CD4-positive, alpha-beta T cell (primary cell): ENCODE measurements at regions not wholly inside any gene's neighbourhood (a gene's known extent, or its start where the extent isn't known, plus 50 kb on each side); places are given as distances from the start of the nearest gene placed in this dataset.

Experiments used
- ATAC-seq: fragments of 200-7000 bp; cut with Tn5 transposase; one replicate; pipeline ENCODE4 v1.10.0; 2022; ENCODE audit warnings: mild to moderate bottlenecking; ENCODE audit not compliant: poor library complexity
- CTCF ChIA-PET: fragments of 350-600 bp; sonication (Branson Sonifier 250); formaldehyde crosslinking; loops from one replicate; lab custom pipeline; 2021; ENCODE audit warnings: antibody characterized with exemption, inconsistent platforms; lab: Charles Lee
- POLR2A ChIA-PET: fragments of 350-600 bp; sonication (Branson Sonifier 250); formaldehyde crosslinking; loops from one replicate; lab custom pipeline; 2021; ENCODE audit warnings: antibody characterized with exemption, inconsistent platforms; lab: Charles Lee
- DNase-seq, 14 experiments: peaks; one replicate each; pipeline ENCODE4 v3.0.0-alpha.2; 2013 to 2020; ENCODE audit warnings: mixed read lengths in 2 of 14
- H3K27ac ChIP-seq, 2 donors: one replicate each; pipeline versions ENCODE4 v1.5.1 to v1.7.0; 2013; ENCODE audit warnings: low read length in 2 of 2, low read depth in 1 of 2, mild to moderate bottlenecking in 1 of 2
- H3K27me3 ChIP-seq, 2 experiments: 1 replicate in 1 of 2; 2 replicates in 1 of 2; pipeline versions ENCODE4 v1.6.1 to v1.7.0; 2013; ENCODE audit warnings: low read length in 2 of 2, control low read depth in 1 of 2, mild to moderate bottlenecking in 1 of 2, moderate library complexity in 1 of 2; ENCODE audit not compliant: insufficient read depth in 2 of 2, control insufficient read depth in 1 of 2
- H3K36me3 ChIP-seq: one replicate; pipeline ENCODE4 v1.6.1; 2013; ENCODE audit warnings: low read length, control low read depth; ENCODE audit not compliant: insufficient read depth
- H3K4me1 ChIP-seq: one replicate; pipeline ENCODE4 v1.6.1; 2013; ENCODE audit warnings: low read length, control low read depth; ENCODE audit not compliant: insufficient read depth
- H3K4me3 ChIP-seq: one replicate; pipeline ENCODE4 v1.5.1; 2013; ENCODE audit warnings: mild to moderate bottlenecking, low read length, moderate library complexity
- H3K9me3 ChIP-seq, 2 experiments: 1 replicate in 1 of 2; 2 replicates in 1 of 2; pipeline versions ENCODE4 v1.6.1 to v1.7.0; 2013; ENCODE audit warnings: low read length in 2 of 2, mild to moderate bottlenecking in 2 of 2, control low read depth in 1 of 2, moderate library complexity in 1 of 2; ENCODE audit not compliant: control insufficient read depth in 1 of 2, insufficient read depth in 1 of 2
- H3K27ac Mint-ChIP-seq: one replicate; pipeline ENCODE4 v1.8.0; 2020; ENCODE audit warnings: mixed read lengths
- H3K27me3 Mint-ChIP-seq: one replicate; pipeline ENCODE4 v1.8.0; 2021; ENCODE audit warnings: mixed read lengths
- H3K36me3 Mint-ChIP-seq: one replicate; pipeline ENCODE4 v1.8.0; 2021; ENCODE audit warnings: low read depth, mixed read lengths
- H3K4me1 Mint-ChIP-seq: one replicate; pipeline ENCODE4 v1.8.0; 2021; ENCODE audit warnings: low read depth, mixed read lengths
- H3K4me3 Mint-ChIP-seq: one replicate; pipeline ENCODE4 v1.8.0; 2020; ENCODE audit warnings: mild to moderate bottlenecking, mixed read lengths
- H3K9me3 Mint-ChIP-seq: one replicate; pipeline ENCODE4 v1.8.0; 2020; ENCODE audit warnings: mixed read lengths
- intact Hi-C, 2 experiments: fragments of 100-400 bp; cut with DNase I in 1 of 2; cut with micrococcal nuclease in 1 of 2; formaldehyde crosslinking; loops; one replicate each; pipeline versions ENCODE4 v1.15.1 to v1.9.0; 2023 to 2025; cut with DNase I, micrococcal nuclease
- TF ChIP-seq, protein P1 (sequence below): fragments of 200-600 bp; IDR thresholded peaks from one replicate; pipeline ENCODE4 v1.8.0; 2022; ENCODE audit warnings: antibody characterized with exemption, mild to moderate bottlenecking

DNA sequence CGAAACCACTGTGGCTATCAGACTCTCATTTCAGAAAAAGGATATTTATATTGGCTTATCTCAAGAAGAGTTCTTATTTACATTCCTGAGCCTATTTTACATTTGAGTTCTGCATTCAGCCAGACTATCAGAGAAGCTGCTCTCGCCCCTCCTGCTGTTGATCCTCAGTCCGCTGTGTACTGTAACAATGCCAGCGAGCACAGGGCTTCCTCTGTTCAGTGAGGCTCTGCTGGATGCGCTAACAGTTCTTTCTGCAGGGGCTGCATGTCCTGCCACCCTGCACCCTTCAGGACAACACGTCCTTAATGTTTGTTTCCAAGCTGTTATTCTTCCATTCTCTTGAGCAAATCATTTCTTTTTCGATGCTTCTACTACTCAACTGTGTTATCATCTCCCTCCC is 463.7 kb upstream of the SGCG start:
- no peaks in the 10 kb centered on the region for H3K9me3 Mint-ChIP-seq
- ATAC-seq (no peak), DNase-seq (no peak)
- POLR2A ChIA-PET = no interaction called here
- H3K36me3 Mint-ChIP-seq = no peaks in the 10 kb centered on the region
- Histone ChIP-seq H3K36me3 (no peaks in the 10 kb centered on the region), H3K27ac (no peak overlapping the region), H3K27me3 (no peaks in the 10 kb centered on the region), H3K4me1 (no peaks in the 10 kb centered on the region), H3K4me3 (no peak overlapping the region), H3K9me3 (peaks cover 0 to 3% of the 10 kb centered on the region in 2 experiments)
- H3K4me3 Mint-ChIP-seq = no peak overlapping the region
- no peaks in the 10 kb centered on the region for H3K27me3 Mint-ChIP-seq
- CTCF ChIA-PET = no interaction called here
- TF ChIP-seq, protein P1, sequence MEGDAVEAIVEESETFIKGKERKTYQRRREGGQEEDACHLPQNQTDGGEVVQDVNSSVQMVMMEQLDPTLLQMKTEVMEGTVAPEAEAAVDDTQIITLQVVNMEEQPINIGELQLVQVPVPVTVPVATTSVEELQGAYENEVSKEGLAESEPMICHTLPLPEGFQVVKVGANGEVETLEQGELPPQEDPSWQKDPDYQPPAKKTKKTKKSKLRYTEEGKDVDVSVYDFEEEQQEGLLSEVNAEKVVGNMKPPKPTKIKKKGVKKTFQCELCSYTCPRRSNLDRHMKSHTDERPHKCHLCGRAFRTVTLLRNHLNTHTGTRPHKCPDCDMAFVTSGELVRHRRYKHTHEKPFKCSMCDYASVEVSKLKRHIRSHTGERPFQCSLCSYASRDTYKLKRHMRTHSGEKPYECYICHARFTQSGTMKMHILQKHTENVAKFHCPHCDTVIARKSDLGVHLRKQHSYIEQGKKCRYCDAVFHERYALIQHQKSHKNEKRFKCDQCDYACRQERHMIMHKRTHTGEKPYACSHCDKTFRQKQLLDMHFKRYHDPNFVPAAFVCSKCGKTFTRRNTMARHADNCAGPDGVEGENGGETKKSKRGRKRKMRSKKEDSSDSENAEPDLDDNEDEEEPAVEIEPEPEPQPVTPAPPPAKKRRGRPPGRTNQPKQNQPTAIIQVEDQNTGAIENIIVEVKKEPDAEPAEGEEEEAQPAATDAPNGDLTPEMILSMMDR = no peak
- H3K4me1 Mint-ChIP-seq = no peaks in the 10 kb centered on the region
- intact Hi-C loops = no loop called here
- H3K27ac Mint-ChIP-seq = no peak overlapping the region

DNA sequence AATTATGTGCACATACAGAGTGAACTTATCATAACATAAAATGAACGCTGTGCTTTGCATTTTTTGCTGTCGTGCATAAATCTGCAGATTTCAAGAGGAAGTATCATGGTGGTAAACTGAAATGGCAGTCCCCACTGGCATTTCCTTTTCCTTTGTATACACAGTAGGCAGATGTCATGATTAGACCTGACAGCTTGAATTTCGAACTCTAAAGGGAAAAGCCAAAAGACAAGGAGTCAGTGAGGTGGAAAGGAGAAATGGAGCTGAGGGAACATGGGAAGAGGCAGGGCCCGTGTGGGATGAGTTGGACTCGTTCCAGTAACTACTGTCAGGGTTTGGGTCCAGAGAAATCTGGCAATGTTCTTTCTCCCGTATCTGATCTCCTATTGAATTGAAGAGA is 454.1 kb upstream of the SGCG start:
- Mint-ChIP-seq H3K4me1 (no peaks in the 10 kb centered on the region), H3K9me3 (no peaks in the 10 kb centered on the region), H3K27me3 (peaks cover 14% of the 10 kb centered on the region), H3K27ac (no peak overlapping the region), H3K4me3 (no peak overlapping the region), H3K36me3 (no peaks in the 10 kb centered on the region)
- CTCF ChIA-PET = no interaction called here
- no peak overlapping the region for H3K4me3 ChIP-seq
- intact Hi-C loops = no loop called here
- DNase-seq (no peak), ATAC-seq (no peak)
- POLR2A ChIA-PET = no interaction called here
- H3K9me3 ChIP-seq = peaks cover 0 to 21% of the 10 kb centered on the region in 2 experiments
- H3K27ac ChIP-seq = no peak overlapping the region
- TF ChIP-seq, protein P1 = no peak
- no peaks in the 10 kb centered on the region for H3K4me1 ChIP-seq
- no peaks in the 10 kb centered on the region for H3K36me3 ChIP-seq
- no peaks in the 10 kb centered on the region for H3K27me3 ChIP-seq

DNA sequence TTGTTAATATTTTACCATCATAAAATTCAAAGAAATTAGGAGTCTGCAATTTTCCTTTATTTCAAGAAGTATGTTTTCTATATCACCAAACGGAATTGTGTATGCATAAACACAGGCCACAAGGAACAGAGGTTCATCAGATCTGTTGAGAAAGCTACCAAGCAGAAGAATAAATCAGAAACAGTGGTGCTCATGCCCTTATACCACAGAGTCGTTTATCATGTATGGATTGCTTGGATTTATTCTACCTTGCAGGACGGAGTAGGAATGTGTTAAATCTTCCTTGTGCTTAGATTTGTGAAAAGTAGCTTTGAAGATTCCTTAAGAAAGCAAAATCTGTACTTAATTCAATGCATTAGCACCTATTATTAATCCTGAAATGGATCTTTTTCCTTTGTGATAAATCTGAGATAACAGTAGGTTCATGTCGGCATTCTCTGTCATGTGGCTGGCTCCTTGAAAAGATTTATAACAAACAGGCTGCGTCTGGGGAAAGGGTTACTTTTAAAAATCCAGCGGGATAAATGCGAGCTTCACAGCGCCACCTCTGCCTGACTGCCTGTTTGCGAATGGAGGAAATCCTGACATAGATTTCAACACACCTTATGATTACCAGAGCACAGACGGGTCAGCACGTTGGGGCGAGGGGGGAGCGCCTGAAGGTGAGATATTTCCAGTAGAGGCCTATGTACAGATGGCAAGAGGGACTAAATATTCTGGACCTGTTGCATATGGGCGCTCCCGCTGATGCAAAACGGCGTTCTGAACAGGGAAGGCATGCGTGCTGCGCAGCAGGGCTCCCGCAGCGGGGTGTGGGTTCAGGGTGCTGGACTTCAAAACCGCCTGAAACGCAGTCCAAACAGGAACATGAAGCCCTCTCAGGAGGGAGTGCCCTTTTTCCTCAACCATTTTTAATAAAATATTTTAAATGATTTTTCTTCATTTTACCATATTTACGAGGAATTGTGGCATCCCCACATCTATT is 445.5 kb upstream of the SGCG start:
- H3K27me3 Mint-ChIP-seq = peaks cover 11% of the 10 kb centered on the region
- no peaks in the 10 kb centered on the region for H3K4me1 Mint-ChIP-seq
- no peaks in the 10 kb centered on the region for H3K36me3 Mint-ChIP-seq
- Histone ChIP-seq H3K9me3 (peaks cover 0 to 12% of the 10 kb centered on the region in 2 experiments), H3K27ac (no peak overlapping the region), H3K4me1 (no peaks in the 10 kb centered on the region), H3K36me3 (no peaks in the 10 kb centered on the region), H3K27me3 (no peaks in the 10 kb centered on the region), H3K4me3 (no peak overlapping the region)
- H3K4me3 Mint-ChIP-seq = no peak overlapping the region
- TF ChIP-seq, protein P1 = no peak
- intact Hi-C loops = no loop called here
- H3K9me3 Mint-ChIP-seq = no peaks in the 10 kb centered on the region
- no peak for DNase-seq
- H3K27ac Mint-ChIP-seq = no peak overlapping the region
- ATAC-seq = no peak
- POLR2A ChIA-PET = no interaction called here
- CTCF ChIA-PET = no interaction called here
